ENCODE measurements at regions not wholly inside any gene's neighbourhood (a gene's known extent, or its start where the extent isn't known, plus 50 kb on each side); places are given as distances from the start of the nearest gene placed in this dataset.
A peak's percentile ranks its signal among the peaks of the same experiment; 100 is the strongest.

- Histone ChIP-seq H3K79me1 (ENCODE audit: low read depth, low read length) (no peaks in the 10 kb centered on the region), H4K20me1 (replicated peaks in 1 of 2; ENCODE audit: control insufficient read depth in 1 of 2, insufficient read depth in 2 of 2, low read length in 2 of 2) (no peaks in the 10 kb centered on the region), H3K27ac (ENCODE audit: low read depth, low read length) (no peak overlapping the region), H3K18ac (ENCODE audit: extremely low read depth, low read length) (no peak overlapping the region), H2AK5ac (ENCODE audit: low read depth, low read length) (no peak overlapping the region), H3K36me3 (ENCODE audit: control insufficient read depth in 2 of 4, insufficient read depth in 4 of 4, low read length in 3 of 4) (no peaks in the 10 kb centered on the region), H3K4me3 (ENCODE audit: extremely low read depth in 1 of 4, insufficient read depth in 2 of 4, low read depth in 3 of 4, low read length in 4 of 4) (no peak overlapping the region), H2BK15ac (ENCODE audit: low read length) (no peak overlapping the region), H2AFZ (ENCODE audit: low read length) (0 out of 2 replicates have a peak overlapping the region, but pooled peaks have one; percentile 40), H3K56ac (replicated peaks; ENCODE audit: insufficient read length, low read depth, low read length) (no peak overlapping the region), H4K8ac (ENCODE audit: extremely low read depth, insufficient read depth, low read length) (no peak overlapping the region), H3K4ac (replicated peaks; ENCODE audit: insufficient read length, low read depth, low read length) (no peak overlapping the region), H3K9me3 (ENCODE audit: insufficient read depth in 2 of 2, low read depth in 1 of 2, low read length in 1 of 2) (no peaks in the 10 kb centered on the region), H3K9ac (replicated peaks in 1 of 4; ENCODE audit: extremely low read depth in 1 of 4, low read depth in 3 of 4, low read length in 3 of 4) (no peak overlapping the region), H2BK12ac (ENCODE audit: low read depth, low read length) (no peak overlapping the region), H2BK5ac (ENCODE audit: low read depth, low read length) (no peak overlapping the region), H3K4me2 (ENCODE audit: insufficient read depth in 1 of 2, low read depth in 2 of 2, low read length in 2 of 2) (no peak overlapping the region), H3K4me1 (replicated peaks in 1 of 4; ENCODE audit: control insufficient read depth in 3 of 4, insufficient read depth in 4 of 4, low read length in 3 of 4) (no peaks in the 10 kb centered on the region), H4K91ac (replicated peaks; ENCODE audit: insufficient read length, low read length) (no peak overlapping the region), H2BK120ac (replicated peaks; ENCODE audit: low read depth, low read length) (no peak overlapping the region), H2BK20ac (ENCODE audit: low read length) (no peak overlapping the region), H4K5ac (ENCODE audit: insufficient read length, low read depth, low read length) (no peak overlapping the region), H3K23me2 (ENCODE audit: low read depth, low read length) (no peaks in the 10 kb centered on the region; the same call in 1 of the 2 replicates), H3K27me3 (replicated peaks in 1 of 4; ENCODE audit: control insufficient read depth in 3 of 4, extremely low read depth in 1 of 4, insufficient read depth in 3 of 4, low read length in 3 of 4) (peaks cover 0 to 1% (median 0%) of the 10 kb centered on the region in 4 experiments; a peak in 2 of 7 replicates), H3K79me2 (ENCODE audit: control insufficient read depth in 1 of 2, insufficient read depth in 2 of 2, low read length in 2 of 2) (no peaks in the 10 kb centered on the region), H3K14ac (ENCODE audit: insufficient read length) (no peak overlapping the region), H3K23ac (ENCODE audit: insufficient read length) (no peak overlapping the region)
- DNase-seq (ENCODE audit: low read depth in 1 of 2, low spot score in 2 of 2) (no peak), FAIRE-seq (no peak)
- 83% methylated on average over 2 of the region's 2 CpGs; no CpG with 5 or more reads in 1 of the 2 experiments for WGBS, 2 experiments (ENCODE audit: extremely low coverage in 1 of 2, insufficient coverage in 1 of 2, insufficient read length in 1 of 2, insufficient replicate concordance in 2 of 2, low coverage in 1 of 2, low lambda C conversion rate in 2 of 2, missing lambda C conversion rate in 1 of 2)
- ChIA-PET POLR2A (ENCODE audit: partially characterized antibody) (no interaction called here), CTCF (ENCODE audit: partially characterized antibody) (interaction anchor here (0.6 to 3.4 kb wide), 5 partner anchors 8 to 368 kb away, joined by 3 to 22 read pairs (median 4); no protein-coding TSS in a partner anchor)
- TF ChIP-seq POLR2A (IDR thresholded peaks at IDR 0.05; ENCODE audit: control extremely low read depth in 1 of 2, low read depth in 2 of 2, low read length in 2 of 2) = no peak
- TF ChIP-seq YY1 (IDR thresholded peaks at IDR 0.05; ENCODE audit: low read depth, low read length) = no peak
- no peak for TF ChIP-seq NANOG (IDR thresholded peaks at IDR 0.05; ENCODE audit: insufficient read depth, low read depth, low read length, poor library complexity, severe bottlenecking)
- no peak for TF ChIP-seq FOSL1 (IDR thresholded peaks at IDR 0.05; ENCODE audit: insufficient read depth, low read depth, low read length)
- TF ChIP-seq GABPA (IDR thresholded peaks at IDR 0.05; ENCODE audit: borderline replicate concordance, insufficient read depth, low read length) = no peak
- TF ChIP-seq CTCF (IDR thresholded peaks at IDR 0.05; ENCODE audit: control extremely low read depth in 1 of 3, insufficient read depth in 1 of 3, low read depth in 1 of 3, low read length in 3 of 3) = no peak
- TF ChIP-seq TBP (IDR thresholded peaks at IDR 0.05; ENCODE audit: low read depth, low read length) = no peak
- TF ChIP-seq SP2 (IDR thresholded peaks at IDR 0.05; ENCODE audit: low read length) = no peak
- TF ChIP-seq ATF2 (IDR thresholded peaks at IDR 0.05; ENCODE audit: low read length) = no peak
- TF ChIP-seq SIX5 (IDR thresholded peaks at IDR 0.05; ENCODE audit: low read depth, low read length) = no peak
Observed at GRCh38 chr14:51382506-51382905, 142.5 kb downstream of the TMX1 start.

All from H1 (cell line).